ENCODE measurements at regions not wholly inside any gene's neighbourhood (a gene's known extent, or its start where the extent isn't known, plus 50 kb on each side); places are given as distances from the start of the nearest gene placed in this dataset.

GRCh38 chr12:28601570-28602058, 411.4 kb downstream of the CCDC91 start:
- DNase-seq, result no peak

GRCh38 chr12:28602786-28603185, 412.5 kb downstream of the CCDC91 start:
- DNase-seq, result no peak

GRCh38 chr12:28603239-28603638, 413.0 kb downstream of the CCDC91 start:
- DNase-seq, result no peak

GRCh38 chr12:28603801-28604200, 413.5 kb downstream of the CCDC91 start:
- no peak for DNase-seq

GRCh38 chr12:28604240-28604639, 414.0 kb downstream of the CCDC91 start:
- no peak for DNase-seq

GRCh38 chr12:28606967-28607557, 416.8 kb downstream of the CCDC91 start:
- DNase-seq, result no peak

GRCh38 chr12:28610401-28611114, 420.3 kb downstream of the CCDC91 start:
- no peak for DNase-seq

GRCh38 chr12:28611115-28611435, 420.8 kb downstream of the CCDC91 start:
- DNase-seq, result no peak

- no peak for DNase-seq
Measured at GRCh38 chr12:28611449-28611848, 421.2 kb downstream of the CCDC91 start.

GRCh38 chr12:28618171-28618570, 427.9 kb downstream of the CCDC91 start:
- no peak for DNase-seq

- no peak for DNase-seq
Measured at GRCh38 chr12:28618772-28619171, 428.5 kb downstream of the CCDC91 start.

GRCh38 chr12:28620281-28620680, 430.0 kb downstream of the CCDC91 start:
- DNase-seq, result no peak

GRCh38 chr12:28622406-28622805, 432.1 kb downstream of the CCDC91 start:
- DNase-seq, result no peak

GRCh38 chr12:28626504-28626903, 436.2 kb downstream of the CCDC91 start:
- DNase-seq, result no peak

GRCh38 chr12:28629691-28630090, 439.4 kb downstream of the CCDC91 start:
- DNase-seq, result no peak

GRCh38 chr12:28631831-28632230, 441.6 kb downstream of the CCDC91 start:
- DNase-seq, result no peak

GRCh38 chr12:28640519-28640918, 450.3 kb downstream of the CCDC91 start:
- no peak for DNase-seq

GRCh38 chr12:28645436-28645835, 455.2 kb downstream of the CCDC91 start:
- no peak for DNase-seq

GRCh38 chr12:28645891-28646290, 455.6 kb downstream of the CCDC91 start:
- no peak for DNase-seq

GRCh38 chr12:28650906-28651305, 460.6 kb downstream of the CCDC91 start:
- no peak for DNase-seq

- DNase-seq, result no peak
Measured at GRCh38 chr12:28652239-28652638, 462.0 kb downstream of the CCDC91 start.

- DNase-seq, result no peak
Measured at GRCh38 chr12:28681980-28682379, 467.1 kb upstream of the FAR2 start.

- DNase-seq, result no peak
Measured at GRCh38 chr12:28683366-28683765, 465.7 kb upstream of the FAR2 start.

- no peak for DNase-seq
Measured at GRCh38 chr12:28689398-28690175, 459.5 kb upstream of the FAR2 start.
